ENCODE measurements at regions not wholly inside any gene's neighbourhood (a gene's known extent, or its start where the extent isn't known, plus 50 kb on each side); places are given as distances from the start of the nearest gene placed in this dataset.

GRCh38 chr15:62785881-62786828 is 256.4 kb upstream of the TPM1 start:
- TF ChIP-seq POLR2A (IDR thresholded peaks at IDR 0.05) (no peak), CTCF (IDR thresholded peaks at IDR 0.05) (no peak)

All from heart left ventricle (tissue), 13 donors.